NCI-H526 treated with DMSO at 0.1 percent for 48 hours (cell line): ENCODE measurements at regions not wholly inside any gene's neighbourhood (a gene's known extent, or its start where the extent isn't known, plus 50 kb on each side); places are given as distances from the start of the nearest gene placed in this dataset.
"Not testable (repeated sequence)": the region's sequence is repeated elsewhere in the genome, so short reads cannot be mapped to it uniquely, and the experiment has no call there.

Source experiments
- DNase-seq: peaks from one replicate; lab custom pipeline; 2025; lab: John Stamatoyannopoulos, UW

DNA sequence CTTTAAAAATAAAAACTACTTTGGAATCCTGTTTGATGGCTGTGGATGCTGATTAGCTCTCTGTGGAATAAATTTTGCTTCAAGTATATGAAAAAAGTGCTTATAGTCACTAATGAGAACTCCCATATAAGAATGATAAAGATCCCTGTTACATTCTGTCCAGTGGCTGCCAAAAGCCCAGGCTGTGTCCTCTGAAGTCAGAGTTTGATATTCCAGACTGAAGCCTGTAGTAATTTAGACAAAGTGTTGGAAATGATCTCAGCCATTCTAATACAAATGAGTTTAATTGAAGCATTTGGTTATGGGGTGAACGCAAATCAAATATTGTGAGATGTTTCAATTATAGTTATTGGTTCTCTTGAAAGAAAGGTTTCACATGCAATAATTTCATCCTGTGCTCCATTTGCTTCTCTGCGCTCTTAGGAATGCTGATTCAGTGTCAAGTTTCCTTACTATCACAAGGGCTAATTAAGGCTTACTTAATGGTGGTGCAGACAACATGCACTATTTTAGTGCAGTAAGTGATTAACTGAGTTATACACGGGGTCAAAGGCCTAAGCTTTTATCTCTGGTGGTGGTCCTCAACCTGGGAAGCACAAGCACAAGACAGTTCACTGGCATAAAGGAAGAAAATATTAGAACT lies 867.6 kb downstream of the SORCS1 start:
- DNase-seq: no peak

DNA sequence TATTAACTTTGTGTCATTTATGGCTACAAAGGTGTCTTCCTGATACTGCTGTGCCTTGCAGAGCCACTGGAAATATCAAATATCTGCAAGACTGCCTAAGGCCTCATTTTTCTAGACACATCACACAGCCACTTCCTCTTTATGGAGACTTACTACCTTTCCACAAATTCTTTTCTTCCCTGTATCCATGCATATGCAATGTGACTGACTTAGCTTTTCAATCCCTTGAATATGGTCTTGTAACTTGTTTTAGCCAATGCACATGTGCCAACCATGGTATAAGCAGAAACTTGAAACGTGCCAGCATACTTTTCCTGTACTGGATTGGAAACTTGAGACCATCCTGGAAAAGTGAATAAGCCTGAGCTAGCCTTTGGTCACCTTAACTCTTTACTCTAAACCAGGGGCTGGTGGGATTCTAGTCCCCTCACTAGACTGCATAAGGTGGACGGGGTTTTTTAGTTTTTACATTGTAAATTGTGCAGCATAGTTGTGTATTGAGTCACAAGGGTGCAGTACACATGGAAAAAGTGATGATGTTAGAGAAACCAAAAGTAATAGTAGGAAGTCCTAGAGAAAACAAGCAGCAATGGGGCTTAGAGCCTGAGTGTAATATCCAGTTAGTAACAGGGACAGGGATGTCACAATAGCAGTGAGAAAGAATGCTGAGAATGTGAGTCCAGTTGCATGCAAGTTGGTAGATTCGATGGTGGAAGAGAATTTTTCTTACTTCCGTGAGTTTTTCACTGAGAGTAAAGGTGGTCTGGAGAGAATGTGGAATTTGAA lies 879.5 kb downstream of the SORCS1 start:
- no peak for DNase-seq

DNA sequence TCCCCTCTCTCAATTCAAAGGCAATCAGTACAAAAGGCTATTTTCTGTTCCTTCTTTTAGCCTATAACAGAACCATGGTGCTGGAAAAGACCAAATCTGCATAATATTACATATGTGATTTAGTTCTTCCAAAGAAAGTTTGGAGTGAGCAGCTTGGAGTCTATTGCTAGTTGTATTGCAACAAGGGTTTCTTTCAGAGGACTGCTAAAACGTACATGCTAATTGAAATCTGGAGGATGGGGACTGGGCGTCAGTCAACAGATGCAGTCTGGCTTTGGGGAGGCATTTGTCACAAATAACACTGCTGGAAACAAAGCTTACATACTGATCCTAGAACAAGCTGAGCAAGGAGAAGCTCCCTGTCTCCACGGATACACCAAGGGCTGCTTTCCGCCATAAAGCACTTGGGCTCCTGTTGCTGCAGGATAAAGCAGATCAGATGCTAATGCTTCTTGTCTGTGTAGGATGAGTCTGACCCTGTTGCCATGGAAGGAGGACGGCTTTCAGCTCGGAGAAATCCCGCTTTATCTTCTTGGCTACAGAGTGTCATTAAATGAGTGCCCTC lies 883.5 kb downstream of the SORCS1 start:
- DNase-seq: no peak

DNA sequence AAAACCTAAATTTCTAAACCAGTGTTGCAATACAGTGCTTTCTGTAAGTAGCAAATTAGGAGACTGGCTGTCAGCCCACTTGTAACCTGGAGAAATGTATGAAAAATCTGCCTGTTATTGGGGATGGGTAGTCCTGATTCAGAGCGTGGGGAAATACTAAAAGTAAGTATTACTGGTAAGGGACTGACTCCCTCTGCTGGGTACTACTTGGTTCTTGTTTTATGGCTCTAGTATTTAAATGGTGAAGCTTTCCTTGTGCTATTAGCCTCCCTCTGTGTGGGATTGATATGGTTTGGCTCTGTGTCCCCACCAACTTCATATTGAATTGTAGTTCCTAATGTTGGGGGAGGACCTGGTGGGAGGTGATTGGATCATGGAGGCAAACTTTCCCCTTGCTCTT lies 886.1 kb downstream of the SORCS1 start:
- no peak for DNase-seq

DNA sequence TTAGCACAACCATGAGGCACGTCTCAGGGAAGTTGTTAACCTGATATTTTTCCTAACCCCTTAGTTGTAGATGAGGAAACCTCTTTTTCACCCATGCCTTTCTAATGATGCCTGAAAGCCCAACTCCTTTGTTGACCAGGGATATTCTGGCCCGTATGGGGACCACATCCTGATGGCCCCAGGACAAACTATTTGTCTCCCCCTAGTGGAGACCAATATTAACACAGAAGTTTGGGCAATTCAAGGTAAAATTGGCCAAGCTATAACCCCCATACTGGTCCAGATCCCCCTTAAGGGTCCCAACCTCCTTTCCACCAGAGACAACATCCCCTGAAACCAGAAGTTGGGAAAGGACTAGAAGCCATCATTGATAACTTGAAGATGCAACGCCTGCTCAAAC lies 893.3 kb downstream of the SORCS1 start:
- DNase-seq: no peak

DNA sequence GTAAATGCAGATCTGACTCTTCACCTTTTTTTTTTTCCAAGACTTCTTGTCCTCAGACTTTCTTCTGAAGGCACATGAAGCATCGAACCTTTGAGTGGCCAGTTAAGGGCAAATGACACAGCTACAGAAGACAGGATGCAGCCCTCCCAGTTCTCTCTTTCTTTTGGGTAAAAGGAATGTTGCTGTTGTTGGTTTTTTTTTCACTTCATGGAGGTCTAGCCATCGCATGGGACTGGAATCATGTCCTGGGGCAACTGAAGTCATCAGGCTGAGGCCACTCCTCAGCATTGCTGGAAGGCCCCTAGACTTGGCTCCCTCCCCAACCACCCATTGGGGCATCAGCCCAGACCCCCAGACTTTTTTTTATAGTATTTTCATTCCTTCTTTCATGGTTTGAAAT lies 896.5 kb downstream of the SORCS1 start:
- DNase-seq: no peak

DNA sequence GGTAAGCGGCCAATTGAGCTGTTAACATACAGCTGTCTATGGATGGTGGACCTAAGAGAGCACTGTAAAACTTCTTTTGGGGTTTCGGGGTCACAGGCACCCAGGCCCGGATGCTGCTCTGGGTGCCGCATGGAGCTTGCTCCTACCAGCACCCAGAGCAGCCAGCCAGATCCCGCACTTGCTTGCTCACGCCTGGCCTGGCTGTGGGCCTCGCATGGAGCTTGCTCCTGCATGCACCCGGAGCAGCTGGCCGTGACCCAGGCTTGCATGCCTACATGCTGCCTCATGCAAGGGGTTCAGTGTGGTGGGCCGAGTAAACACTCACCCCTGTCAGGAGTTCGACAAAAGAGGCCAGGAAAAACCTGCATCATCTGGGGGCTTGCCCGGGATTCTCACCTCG lies 896.9 kb downstream of the SORCS1 start:
- no peak for DNase-seq

DNA sequence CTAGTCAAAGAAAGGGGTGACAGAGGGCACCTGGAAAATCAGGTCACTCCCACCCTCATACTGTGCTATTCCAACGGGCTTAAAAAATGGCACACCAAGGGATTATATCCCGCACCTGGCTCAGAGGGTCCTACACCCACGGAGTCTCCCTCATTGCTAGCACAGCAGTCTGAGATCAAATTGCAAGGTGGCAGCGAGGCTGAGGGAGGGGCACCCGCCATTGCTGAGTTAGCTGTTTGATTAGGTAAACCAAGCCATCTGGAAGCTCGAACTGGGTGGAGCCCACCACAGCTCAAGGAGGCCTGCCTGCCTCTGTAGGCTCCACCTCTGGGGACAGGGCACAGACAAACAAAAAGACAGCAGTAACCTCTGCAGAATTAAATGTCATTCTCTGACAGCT lies 907.1 kb downstream of the SORCS1 start:
- DNase-seq: not testable (repeated sequence)

DNA sequence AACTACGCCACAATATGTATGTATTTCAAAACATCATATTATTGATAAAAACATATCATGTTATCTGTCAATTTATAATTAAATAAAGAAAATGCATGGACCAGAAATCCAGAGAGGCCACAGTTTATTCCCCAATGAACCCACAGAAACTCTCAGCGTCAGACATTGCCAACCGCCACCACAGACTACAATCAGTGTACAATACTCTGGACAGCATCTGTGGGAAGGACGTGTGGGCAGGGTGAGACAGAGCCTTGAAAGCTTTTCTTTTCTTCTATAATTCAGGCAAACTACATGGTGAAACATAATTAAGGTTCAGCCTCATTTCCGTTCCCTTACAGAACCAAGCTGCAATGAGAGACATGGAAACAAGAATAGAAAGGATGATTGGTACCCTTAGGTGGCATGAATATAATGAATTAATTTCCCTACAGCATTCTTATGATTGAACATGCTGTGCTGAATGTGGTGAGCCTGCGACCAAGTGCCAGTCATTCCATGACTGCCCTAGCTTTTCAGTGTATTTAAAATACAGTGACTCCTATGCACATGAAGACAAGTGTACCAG lies 909.3 kb downstream of the SORCS1 start:
- no peak for DNase-seq

DNA sequence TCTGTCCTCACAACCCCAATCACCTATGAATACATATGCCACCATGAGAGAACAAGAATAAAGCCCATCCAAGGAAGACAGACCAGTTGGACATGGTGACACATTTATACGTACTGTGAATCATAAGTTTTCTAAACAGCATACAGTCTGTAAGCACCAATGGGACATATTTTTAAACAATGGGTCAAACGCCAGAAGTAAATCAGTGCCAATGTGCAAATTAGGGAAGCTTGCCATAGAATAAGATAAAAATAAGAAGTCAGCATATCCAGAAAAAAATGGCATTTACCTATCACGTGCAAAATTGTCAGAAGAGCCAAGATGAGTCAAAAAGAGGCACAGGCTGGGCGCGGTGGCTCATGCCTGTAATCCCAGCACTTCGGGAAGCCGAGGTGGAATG lies 910.4 kb downstream of the SORCS1 start:
- no peak for DNase-seq

DNA sequence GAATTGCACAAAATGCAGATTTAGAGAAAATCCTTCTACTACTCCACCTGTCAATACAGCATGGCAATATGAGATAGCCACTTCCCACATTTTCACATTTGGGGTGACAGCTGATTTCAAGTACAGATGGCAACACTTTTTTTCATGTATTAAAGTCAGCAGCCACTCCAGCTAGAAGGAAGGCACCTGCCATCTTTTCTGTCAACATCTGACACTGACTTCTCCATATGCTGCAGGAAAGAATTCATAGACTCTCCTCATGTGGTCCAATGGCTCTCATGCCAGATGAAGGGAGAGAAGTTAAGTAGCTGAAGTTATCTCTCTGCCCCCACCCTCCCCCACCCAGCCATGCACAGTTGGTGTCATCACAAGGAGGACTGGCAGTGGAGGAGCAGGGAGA lies 912.0 kb downstream of the SORCS1 start:
- DNase-seq: no peak

DNA sequence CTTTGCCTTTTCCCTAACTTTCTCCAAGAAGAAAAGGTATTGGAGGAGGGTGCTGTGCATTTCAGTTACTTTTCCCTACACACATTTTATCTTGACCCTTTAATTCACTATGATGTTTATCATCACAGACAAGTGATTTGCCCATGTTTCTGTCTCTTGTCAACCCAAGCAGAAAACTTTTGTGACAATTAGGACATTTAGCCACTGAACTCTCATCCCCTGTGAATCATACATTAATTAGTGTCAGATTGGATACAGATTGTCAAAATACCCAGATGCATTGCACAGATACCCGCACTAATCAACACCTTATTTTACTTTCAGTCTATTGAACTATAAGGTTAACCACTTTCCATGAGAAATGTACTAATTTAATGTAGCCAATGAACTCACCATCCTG lies 912.9 kb downstream of the SORCS1 start:
- no peak for DNase-seq

DNA sequence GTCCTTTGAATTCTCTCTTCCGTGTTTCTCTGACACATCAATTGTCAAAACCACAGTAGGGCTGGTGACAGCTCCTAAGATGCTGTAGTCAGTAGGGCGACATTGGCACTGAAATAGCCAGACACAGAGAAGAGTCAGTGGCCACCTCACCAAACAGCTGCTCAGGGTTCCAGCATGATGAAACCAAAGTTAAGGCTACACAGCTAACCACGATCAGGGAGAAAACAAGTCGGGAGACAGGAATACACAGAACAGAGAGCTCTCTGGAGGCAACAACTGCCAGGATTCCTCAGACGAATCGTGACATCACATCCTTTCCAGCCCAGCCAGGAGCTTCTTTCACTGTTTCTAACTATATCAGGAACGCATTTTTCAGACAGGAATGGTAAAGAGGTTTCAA lies 922.2 kb downstream of the SORCS1 start:
- DNase-seq: no peak

DNA sequence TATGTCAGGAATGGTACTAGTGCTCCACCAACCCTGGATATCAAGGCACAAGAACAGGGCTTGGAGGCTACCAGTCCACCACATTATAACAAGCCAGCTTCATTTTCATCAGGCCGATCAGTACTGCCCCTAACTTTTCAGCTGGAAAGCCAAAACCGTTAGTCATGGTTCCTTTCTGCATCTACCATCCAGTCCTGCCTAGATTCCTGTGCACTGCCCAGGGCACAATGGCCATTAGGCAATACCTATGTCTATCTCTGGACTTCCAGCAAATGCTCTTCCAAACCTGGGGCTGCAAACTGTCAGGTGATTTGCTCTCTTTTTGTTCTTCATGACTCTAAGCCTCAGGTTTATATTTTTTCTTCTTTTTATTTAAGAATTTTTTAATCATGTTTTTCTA lies 937.7 kb downstream of the SORCS1 start:
- DNase-seq: no peak

DNA sequence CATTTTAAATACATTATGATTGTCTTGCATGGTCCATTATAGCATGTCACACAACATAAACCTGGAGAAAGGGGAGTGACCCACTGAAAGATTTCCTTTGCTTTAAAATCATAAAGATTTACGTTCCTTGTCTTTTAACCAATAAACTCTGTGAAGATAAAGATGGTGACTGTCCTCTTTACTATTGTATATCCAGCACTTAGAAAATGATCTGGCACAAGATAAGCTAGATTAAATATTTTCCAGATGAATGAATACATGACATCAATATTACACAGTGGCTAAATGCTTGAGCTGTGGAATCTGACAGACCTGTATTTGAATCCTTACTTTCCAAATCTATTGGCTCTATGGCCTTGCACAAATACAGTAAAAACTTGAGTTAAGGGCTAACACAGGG lies 938.4 kb downstream of the SORCS1 start:
- no peak for DNase-seq

DNA sequence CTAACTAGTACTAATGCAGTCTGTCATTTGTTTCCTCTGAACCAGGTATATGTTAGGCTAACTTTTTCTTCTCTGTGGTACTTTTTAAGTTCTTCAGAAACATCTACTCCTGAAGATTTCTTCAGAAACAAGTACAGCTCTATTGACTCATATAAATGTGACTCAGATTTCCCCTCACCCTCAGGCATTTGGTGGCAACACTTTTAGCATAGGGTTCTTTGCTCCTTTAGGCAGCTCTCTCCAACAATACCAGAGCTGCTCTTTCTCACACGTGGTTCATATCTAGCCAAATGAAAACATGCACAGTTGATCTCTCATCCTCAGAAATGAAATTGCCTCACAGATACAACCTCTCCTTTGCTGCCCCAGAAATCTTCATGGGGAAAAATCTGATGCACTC lies 939.8 kb downstream of the SORCS1 start:
- no peak for DNase-seq

DNA sequence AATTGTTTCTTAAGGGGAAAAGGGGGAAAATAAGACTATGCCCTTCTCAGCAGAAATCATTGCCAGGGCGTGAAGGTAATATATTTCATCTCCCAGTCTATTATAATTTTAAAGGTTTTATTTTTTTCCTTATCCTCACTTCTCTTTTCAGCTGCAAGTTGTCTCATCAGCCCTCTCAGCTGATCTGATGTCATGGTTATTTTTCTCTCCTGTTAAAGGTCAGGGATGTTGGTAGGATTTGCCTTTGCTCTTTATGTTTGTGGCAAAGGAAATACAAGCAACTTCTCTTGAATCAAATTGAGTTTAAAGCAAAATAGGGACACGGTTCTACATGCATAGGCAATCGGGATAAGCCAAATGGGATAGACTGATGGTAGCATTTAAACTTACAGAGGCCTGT lies 946.9 kb downstream of the SORCS1 start:
- no peak for DNase-seq

DNA sequence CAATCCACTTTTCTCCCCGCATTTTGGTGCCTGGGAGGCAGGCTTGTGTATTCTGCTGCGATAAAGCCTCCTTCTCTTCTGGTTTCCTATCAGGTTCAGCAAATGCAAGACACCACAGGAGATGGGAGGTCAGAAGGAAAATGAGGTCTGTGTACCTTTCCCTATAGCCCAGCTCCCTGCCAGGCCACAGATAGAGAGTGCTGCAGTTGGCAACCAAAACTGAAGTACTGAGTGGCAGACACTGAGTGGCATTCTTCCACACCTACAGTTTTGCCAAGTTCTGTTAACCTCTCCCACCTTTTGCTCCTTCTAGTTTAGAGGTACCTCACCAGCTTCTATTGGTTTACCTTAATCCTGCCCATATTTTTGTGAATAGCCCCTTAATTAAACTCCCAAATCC lies 948.4 kb downstream of the SORCS1 start:
- DNase-seq: no peak

DNA sequence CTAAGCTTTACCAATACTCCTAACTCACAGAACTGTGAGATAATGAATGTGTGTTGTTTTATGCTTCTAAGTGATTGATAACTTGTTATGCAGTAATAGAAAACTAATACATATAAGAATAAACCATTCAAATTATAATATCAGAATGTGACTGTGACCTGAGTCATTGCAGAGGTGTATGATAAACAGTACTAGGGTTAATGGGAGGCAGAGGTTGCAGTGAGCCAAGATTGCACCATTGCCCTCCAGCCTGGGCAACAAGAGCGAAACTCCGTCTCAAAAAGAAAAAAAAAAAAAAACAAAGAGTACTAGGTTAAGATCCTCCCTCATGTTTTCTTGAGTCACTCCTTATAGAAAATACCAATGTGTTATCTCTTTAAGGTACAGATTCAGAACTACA lies 950.3 kb downstream of the SORCS1 start:
- no peak for DNase-seq

DNA sequence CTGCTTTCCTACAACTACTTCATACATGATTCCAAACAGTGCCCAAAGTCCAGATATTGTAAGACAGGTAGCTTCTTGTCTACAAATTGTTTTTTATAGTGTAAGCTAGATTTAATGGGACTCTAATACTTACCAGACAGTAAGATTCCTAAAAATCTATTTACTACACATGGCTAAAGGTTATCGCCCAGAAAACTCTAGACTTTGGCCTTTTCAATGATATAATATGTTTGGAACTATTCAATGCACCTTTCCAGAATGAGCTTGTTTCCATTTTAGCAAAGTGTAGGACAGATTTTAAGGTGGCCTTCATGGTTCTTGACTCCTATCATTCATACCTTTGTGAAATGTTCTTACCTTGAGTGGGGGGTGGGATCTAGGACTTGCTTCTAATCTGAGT lies 951.0 kb downstream of the SORCS1 start:
- DNase-seq: no peak

DNA sequence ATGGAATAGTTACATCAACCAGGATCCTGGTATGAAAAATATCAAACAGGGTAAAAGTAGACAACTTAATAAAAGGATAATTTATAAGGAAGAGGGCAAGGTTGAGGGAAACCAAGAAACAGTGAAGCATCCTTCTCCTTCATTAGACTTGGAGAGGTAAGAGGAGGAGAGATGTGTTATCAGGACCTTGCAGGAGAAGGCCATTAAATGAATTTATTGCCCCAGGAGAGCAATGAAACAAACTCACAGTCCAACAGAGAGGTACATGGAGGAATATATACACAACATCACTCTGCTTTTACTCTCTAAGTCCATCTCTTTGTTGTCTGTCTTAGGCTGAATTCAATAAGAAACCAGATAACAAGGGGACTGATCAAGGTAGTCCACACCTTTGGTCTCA lies 966.2 kb downstream of the SORCS1 start:
- DNase-seq: no peak

DNA sequence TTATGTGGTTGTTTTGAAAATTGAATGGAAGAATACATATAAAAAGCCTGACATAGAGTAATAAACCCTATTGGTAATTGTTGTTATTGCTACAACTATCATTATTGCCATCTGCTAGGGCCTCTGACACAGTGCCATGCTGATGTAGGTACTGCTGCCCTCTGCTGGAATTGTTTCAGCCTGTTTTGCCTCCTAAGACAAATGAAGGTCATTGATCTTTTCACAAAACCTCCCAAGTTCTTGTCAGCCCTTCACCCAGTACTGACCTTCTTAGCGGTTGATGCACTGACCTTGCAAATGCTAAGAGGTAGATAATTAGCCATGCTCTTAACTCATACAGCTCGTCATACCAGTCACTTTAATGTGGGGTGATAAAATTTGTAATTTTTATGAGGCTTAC lies 975.2 kb downstream of the SORCS1 start:
- no peak for DNase-seq

DNA sequence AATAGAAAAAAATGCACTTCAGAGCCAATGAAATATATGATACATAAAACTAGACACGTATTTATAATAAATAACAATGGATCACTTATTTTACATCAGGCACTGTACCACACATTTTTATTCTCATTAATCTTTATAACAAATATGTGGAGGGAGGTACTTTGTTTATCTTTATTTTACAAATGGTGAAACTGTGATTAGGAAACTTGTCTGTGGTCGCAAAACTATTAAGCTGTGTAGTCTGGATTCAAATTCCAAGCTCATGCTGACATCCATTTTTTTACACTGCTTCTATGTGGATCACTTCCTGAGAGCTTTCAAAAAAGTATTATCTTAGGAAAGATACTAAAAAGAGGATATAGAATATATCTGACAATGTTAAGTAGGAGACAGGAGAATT lies 978.6 kb downstream of the SORCS1 start:
- no peak for DNase-seq
